GM06990 (cell line): ENCODE measurements at regions not wholly inside any gene's neighbourhood (a gene's known extent, or its start where the extent isn't known, plus 50 kb on each side); places are given as distances from the start of the nearest gene placed in this dataset.

Source experiments
- DNase-seq: peaks from one replicate; pipeline ENCODE4 v3.0.0-alpha.2; 2011; ENCODE audit not compliant: insufficient read length; ENCODE audit errors: extremely low read depth
- H3K27me3 ChIP-seq: replicated peaks from 2 replicates; pipeline ENCODE4 v1.6.0; 2011; ENCODE audit warnings: low read length; ENCODE audit not compliant: control insufficient read depth, insufficient read depth
- H3K36me3 ChIP-seq: 2 replicates; pipeline ENCODE4 v1.5.1; 2011; ENCODE audit warnings: low read length; ENCODE audit not compliant: control insufficient read depth, insufficient read depth
- H3K4me3 ChIP-seq: replicated peaks from 2 replicates; pipeline ENCODE4 v1.5.1; 2011; ENCODE audit warnings: low read depth, mild to moderate bottlenecking, control low read depth, low read length
- TF ChIP-seq, protein P1 (sequence below): IDR thresholded peaks from 2 replicates; pipeline ENCODE4 v1.5.1; 2011; ENCODE audit warnings: low read length, control low read depth, mild to moderate bottlenecking, inconsistent platforms; ENCODE audit not compliant: insufficient read depth, poor library complexity, severe bottlenecking

DNA sequence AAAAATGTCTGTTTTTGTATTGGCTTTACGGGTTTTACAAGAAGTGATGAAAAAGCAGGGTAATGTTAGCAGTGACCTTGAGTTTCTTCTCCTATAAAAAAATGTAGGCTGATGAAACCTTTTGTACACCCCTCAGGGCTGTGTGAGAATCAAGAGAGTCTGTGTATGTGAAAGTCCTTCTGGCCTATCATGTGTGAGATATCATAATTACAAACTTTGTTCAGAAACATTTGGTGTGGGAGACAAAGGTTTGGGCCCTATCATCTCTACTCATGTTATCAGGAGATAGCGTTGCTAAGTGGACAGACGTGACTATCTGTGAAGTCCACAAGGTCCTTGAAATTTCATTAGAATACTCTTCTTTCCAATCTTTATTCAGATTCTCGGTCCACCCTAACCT lies 170.6 kb upstream of the HAND2 start:
- H3K27me3 ChIP-seq = no peaks in the 10 kb centered on the region
- TF ChIP-seq, protein P1, sequence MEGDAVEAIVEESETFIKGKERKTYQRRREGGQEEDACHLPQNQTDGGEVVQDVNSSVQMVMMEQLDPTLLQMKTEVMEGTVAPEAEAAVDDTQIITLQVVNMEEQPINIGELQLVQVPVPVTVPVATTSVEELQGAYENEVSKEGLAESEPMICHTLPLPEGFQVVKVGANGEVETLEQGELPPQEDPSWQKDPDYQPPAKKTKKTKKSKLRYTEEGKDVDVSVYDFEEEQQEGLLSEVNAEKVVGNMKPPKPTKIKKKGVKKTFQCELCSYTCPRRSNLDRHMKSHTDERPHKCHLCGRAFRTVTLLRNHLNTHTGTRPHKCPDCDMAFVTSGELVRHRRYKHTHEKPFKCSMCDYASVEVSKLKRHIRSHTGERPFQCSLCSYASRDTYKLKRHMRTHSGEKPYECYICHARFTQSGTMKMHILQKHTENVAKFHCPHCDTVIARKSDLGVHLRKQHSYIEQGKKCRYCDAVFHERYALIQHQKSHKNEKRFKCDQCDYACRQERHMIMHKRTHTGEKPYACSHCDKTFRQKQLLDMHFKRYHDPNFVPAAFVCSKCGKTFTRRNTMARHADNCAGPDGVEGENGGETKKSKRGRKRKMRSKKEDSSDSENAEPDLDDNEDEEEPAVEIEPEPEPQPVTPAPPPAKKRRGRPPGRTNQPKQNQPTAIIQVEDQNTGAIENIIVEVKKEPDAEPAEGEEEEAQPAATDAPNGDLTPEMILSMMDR = no peak
- no peak for DNase-seq
- no peaks in the 10 kb centered on the region for H3K36me3 ChIP-seq
- no peak overlapping the region for H3K4me3 ChIP-seq

GRCh38 chr4:173699841-173700475 lies 169.9 kb upstream of the HAND2 start:
- no peak for DNase-seq
- Histone ChIP-seq H3K27me3 (no peaks in the 10 kb centered on the region), H3K36me3 (no peaks in the 10 kb centered on the region), H3K4me3 (no peak overlapping the region)
- TF ChIP-seq, protein P1 = no peak

GRCh38 chr4:173698557-173699262 lies 168.7 kb upstream of the HAND2 start:
- Histone ChIP-seq H3K27me3 (no peaks in the 10 kb centered on the region), H3K36me3 (no peaks in the 10 kb centered on the region), H3K4me3 (no peak overlapping the region)
- no peak for DNase-seq
- TF ChIP-seq, protein P1 = no peak

- H3K27me3 ChIP-seq = no peaks in the 10 kb centered on the region
- no peak overlapping the region for H3K4me3 ChIP-seq
- DNase-seq = no peak
- no peaks in the 10 kb centered on the region for H3K36me3 ChIP-seq
- TF ChIP-seq, protein P1 = no peak
These were observed 167.8 kb upstream of the HAND2 start for GRCh38 chr4:173697840-173698239.

- DNase-seq = no peak
- Histone ChIP-seq H3K27me3 (no peaks in the 10 kb centered on the region), H3K4me3 (no peak overlapping the region), H3K36me3 (no peaks in the 10 kb centered on the region)
- TF ChIP-seq, protein P1 = no peak
These were observed 166.5 kb upstream of the HAND2 start for GRCh38 chr4:173696551-173696950.
